GM21786 (cell line): ENCODE measurements at regions not wholly inside any gene's neighbourhood (a gene's known extent, or its start where the extent isn't known, plus 50 kb on each side); places are given as distances from the start of the nearest gene placed in this dataset.
"Not testable (repeated sequence)": the region's sequence is repeated elsewhere in the genome, so short reads cannot be mapped to it uniquely, and the experiment has no call there.

Experiments
- ATAC-seq: cut with Tn5 transposase; IDR thresholded peaks from one replicate; pipeline ENCODE4 v1.9.1; 2021; ENCODE audit not compliant: unreplicated experiment

DNA sequence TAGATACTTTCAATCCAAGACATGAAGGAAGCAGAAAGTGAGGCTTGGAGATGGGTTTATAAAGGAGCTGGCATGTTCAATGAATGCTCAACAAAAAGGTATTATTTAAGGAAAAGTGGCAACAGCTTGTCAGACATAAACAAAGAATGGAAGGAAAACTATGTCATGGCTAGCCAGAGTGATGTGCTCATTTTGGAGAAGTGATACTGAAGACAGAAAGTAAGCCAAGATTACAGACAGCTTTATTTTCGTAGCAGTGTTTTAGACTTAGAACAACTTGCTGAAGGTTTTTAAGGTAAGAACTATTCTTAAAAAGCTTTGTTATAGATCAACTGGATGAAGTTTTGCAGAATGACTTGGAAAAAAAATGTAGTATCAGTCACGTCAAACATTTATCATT lies 160.5 kb upstream of the FERD3L start:
- peak; percentile 68 for ATAC-seq

DNA sequence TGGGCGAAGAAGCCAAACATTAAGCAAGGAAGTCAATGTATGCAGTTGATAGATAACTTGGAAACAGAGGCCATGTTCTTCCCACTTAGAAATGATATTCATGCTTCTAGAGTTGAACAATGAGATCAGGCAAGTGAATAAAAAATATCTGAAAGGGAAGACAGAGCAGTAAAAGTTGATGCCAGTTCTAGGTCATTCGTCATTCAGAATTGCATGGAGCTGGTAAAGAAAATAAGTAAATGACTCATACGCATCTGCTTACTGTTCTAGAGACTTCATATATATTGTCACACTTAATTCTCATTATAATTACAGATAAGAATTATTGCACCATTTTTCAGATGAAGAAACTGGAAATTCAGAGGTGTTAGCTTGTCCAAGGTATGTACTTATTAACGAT lies 158.9 kb upstream of the FERD3L start:
- no peak for ATAC-seq

DNA sequence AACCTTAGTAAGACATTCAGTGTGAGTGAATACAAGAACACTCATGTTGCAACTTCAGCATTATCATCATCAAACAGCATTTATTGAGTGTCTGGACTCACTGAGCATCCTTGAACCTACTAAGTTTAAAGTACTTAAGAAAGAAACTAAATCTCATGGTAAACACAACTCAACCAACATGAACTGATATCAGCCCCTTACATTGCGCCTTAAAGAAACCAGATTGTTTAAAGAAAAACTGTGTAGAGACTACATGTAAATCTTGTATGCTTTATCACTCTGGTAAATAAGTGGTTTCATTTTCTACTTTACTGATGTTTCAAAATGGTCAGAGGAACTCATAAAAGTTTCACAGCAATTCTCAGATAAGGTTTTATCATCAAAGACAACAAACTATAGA lies 157.5 kb upstream of the FERD3L start:
- no peak for ATAC-seq

DNA sequence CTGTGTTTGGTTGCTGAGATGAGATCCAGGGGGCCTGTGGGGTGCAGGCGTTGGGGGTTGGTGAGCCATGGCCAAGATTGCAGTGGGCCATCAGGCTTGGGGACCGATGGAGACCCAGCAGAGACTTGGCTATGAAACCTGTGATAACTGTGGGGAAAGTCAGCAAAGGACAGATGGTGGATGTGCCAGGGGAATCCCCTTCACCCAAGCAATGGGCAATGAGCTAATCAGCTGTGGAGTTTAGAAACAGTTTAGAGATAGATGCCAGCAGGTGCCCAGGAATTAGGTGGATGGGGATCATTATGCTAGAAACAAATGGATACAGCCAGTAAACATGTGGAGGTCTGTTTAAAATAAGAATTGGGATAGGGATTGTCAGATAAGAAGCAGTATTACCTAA lies 151.4 kb upstream of the FERD3L start:
- ATAC-seq = no peak

DNA sequence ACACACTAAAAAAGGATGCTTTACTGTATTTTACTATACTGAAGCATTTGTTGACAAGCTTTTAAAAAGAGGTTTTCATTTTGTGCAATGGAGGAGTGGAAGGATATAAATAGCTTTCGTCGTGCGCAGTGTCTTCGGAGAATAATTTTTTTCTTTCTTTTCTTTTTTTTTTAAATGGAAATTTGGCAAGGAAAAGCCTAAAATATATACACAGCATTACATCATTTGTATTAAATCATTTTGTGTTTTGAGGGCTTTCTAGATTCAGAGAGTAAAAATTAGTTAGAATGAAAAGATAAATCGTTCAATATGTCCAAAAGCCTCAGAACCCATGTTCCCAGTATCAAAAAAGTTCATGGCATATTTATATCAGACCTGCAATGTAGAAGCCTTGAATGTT lies 150.2 kb upstream of the FERD3L start:
- ATAC-seq = no peak

DNA sequence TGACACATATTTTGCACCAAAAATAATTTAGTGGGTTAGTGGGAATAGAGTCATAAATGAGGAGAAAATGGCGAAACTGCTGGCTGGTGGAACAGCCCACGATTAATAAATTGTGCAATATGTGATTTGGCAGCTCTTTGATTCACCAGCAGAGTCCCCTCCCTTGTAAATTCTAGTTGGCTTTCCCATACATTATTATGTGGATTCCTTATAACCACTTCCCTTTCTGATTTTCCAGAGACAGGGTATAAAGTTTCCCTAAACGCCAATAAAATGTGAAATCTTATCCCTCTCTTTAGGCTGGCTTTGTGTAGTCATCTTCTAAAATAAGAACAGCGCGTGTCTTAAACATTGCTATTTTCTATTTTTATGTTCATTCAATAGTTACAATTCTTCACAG lies 149.4 kb upstream of the FERD3L start:
- no peak for ATAC-seq

DNA sequence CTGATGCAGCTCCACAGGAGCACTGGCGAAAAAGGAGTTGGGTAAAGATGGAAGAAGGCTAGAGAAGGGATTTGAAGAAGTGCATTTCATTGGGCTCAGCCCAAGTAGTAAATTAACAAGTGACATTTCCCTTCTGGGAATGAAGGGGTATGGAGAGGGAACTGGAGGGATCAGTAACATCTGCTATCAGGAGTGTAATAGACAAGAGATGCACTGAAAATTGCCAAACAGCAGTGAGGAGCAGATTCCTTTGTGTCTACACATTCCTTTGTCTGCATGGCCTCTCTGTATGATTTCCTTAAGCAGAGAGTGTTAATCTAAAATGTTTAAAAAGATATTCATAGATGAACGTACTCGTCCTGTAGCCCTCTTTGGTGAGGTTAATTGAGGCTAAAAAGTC lies 148.2 kb upstream of the FERD3L start:
- ATAC-seq = no peak

DNA sequence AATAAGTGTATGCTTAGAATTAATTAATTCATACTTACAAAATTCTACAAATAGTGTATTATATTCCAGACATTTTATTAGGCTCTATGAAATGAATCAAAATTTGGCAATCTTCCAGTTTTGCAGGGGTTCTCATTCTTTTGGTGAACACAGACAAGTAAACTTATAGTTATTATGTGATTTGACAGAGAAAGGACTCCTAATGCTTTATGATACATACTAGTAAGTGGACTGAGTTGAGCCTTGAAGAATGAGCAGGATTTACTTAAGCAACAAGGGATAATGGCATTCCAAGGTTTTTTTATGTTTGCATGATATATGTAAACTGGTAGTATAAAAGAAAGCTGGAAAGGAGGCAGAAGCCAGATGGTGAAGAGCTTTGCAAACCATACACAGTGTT lies 145.7 kb upstream of the FERD3L start:
- no peak for ATAC-seq

DNA sequence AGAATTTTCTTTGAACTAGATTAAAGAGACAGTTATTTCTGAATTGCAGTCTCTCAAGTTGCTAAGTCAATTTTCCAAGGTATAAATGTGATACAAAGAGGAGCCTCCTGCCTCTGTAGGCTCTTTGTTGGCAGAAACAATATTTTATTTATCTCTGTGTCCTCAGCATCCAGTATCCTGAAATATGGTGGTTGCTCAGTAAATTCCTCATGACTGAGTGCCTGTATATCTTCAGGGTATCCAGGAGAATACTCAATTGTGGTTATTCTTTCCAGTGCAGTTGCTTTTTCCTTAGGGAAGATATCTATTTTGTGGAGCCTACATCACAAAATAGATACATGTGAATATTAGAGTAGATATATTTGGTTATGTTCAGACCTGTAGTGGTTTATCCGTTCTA lies 144.8 kb upstream of the FERD3L start:
- ATAC-seq = no peak

DNA sequence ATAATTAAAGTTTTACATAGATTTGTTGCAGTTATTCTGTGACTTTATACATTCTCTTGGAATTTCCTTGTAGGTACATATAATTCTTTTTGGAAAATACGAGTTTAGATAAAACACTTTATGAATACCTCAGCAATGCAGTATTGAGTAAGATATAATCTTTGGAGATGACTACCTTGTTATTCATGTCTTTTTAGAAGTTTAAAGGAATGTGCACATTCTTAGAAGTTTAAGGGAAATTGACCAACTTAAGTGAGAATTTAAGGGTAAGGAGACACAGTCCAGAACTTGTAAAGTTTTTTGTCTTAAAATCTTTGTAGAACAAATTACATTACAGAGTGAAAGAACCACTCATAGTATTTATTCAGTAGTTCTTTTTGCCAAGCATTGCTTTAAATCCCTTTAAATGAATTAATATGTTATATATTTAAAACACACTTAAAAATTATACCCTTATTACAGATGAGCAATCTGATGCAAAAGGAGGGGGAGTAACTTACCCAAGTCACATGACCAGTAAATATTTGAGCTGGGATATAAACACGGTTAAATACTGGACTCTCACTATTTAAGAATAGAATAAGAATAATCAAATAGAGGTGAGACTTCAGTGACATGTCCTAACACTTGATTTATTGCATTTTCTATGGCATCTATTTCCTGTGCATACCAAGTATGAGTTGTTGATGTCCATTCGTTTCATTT lies 139.5 kb upstream of the FERD3L start:
- ATAC-seq = no peak

DNA sequence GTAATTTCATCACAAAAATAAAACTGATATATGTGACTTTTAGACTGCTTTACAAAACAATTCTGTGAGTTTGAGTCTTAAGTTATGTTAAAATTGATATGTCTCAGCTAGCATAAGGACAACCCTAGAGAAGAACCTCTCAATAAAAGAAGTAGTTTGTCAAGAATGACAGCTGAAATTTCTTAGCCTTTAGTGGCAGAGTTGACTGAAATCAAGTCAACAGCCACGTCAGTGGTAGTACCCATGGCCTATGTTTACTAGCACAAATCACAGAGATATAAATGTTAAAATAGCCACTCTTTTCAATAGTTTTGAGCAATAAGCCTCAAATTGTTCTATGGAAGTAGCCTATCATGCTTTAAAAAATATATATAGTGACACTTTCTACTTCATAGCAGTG lies 138.9 kb upstream of the FERD3L start:
- ATAC-seq = no peak

DNA sequence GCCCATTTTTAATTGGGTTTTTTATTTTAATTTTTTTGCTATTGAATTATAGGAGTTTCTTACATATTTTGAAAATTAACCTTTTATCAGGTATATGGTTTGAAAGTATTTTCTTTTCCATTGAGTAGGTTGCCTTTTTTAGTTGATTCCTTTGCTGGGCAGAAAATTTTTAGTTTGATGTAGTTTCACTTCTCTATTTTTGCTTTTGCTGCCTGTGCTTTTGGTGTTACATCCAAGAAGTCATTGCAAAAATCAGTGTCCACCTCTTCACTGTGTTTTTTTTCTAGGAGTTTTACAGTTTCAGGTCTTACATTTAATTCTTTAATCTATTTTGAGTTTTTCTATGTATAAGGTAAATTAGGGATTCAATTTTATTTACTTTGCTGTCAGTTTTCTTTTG lies 129.8 kb upstream of the FERD3L start:
- ATAC-seq = no peak

DNA sequence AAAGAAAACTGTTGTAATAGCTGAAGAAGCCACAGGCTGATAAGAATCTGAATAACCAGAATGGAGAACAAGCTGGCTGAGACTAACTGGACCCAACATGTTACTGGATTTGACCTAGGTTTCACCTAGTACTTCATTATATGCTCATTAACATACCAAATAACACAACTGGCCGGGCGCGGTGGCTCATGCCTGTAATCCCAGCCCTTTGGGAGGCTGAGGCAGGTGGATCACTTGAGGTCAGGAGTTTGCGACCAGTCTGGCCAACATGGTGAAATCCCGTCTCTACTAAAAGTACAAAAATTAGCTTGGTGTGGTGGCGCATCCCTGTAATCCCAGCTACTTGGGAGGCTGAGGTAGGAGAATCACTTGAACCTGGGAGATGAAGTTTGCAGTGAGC lies 127.1 kb upstream of the FERD3L start:
- not testable (repeated sequence) for ATAC-seq

DNA sequence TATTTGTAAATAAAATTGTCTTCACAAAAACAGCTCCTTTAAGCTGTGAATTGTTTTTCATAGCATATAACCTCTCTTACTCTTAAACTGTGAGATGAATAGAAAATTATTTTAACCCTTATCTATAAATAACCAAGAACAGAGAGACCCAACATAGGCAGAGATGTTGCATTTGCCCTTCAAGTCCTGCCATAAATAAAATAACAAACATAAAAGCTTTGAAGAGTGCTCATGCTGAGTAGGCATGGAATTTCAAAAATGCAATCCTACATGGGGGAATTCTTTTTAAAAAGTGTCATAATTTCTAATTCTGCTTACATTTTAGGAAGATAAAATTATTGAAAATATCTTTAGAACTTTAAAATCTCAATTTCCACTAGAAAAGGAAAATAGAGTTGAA lies 124.1 kb upstream of the FERD3L start:
- ATAC-seq = no peak

DNA sequence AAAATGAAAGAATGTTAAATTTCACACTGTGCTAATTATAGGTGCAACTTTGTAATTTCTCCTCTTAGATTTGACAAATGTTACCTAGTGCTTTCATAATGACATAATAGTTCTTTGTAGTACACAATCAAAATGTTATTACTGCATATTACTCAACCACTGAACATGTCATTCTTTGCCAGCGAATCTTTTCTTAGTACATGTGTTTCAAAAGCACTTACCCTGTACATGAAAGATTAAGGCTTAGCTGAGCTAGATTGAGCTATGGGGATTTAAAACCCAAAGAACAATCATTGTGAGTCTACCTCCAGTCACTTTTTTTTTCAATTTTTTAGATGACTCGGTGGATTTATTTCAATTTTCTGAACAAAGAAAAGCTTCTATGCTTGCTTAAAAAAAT lies 123.5 kb upstream of the FERD3L start:
- no peak for ATAC-seq

DNA sequence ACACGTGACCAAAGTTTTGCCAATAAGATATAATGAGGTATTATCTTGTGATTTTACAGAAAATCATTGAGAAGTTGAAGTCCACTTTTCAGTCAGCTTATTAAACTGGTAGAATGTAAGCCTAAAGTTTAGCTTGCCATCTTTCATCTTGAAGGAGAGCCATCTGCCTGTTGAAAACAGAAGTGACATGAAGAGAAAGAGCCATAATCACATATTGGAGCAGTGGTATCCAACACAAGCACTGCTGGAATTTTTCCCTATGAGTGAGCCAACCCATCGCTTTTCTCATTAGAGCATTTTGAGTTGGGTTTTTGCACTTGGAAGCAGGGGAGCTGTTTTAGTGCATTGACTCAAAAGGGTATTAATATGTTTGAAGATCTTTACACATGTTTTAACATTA lies 117.6 kb upstream of the FERD3L start:
- no peak for ATAC-seq

DNA sequence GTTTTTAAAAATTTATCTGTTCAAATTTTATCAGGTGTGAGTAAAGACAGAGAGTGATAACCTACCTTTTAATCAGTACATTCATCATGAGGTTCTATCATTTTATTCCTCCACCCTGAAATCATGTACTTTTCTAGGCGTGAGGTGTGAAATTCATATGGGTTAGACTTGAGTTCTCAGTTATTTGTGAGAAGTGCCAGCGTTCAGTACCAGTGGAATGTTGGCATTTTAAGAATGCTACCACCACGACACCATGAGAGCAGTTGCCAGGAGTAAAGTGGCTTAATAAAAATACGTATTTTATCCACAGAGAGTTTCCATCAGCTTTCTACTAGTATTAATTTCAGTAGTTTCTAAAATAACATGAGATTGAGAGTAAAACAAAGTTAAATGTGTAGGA lies 104.1 kb upstream of the FERD3L start:
- no peak for ATAC-seq

DNA sequence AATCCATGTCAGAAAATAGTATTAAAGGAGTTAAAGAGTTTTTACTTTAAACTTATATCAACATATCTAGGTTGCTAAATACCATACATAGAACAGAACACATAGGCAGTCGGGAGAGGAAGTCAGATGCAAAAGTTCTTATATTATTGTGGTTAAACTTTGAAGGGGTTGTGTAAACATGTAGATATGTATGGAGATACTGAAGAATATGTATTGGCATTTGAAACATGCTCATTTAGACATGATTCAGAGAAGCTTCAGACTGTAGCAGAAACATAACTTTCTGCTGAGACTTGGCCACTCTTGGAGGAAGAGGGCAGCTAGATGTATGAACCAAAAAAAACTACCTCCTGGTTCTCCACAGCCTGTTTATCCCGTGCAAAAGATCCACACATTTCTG lies 103.5 kb upstream of the FERD3L start:
- no peak for ATAC-seq

DNA sequence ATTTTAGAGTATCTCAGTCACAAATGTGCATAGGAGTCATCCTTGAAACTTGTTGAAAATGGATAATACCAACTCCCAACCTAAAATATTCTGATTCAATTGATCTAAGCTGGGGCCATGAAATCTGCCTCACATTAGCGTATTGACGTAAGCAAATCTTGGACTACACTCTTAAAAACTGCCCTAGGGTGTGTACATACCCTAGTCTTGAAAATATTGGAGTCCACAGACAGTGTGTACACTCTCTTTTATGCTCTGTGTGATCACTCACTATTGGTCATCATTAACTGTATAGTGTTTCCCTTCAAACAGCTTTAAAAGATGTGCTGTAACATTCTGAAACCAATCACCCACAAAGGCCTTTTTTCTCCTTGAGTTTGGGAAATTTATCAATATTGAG lies 102.9 kb upstream of the FERD3L start:
- no peak for ATAC-seq

DNA sequence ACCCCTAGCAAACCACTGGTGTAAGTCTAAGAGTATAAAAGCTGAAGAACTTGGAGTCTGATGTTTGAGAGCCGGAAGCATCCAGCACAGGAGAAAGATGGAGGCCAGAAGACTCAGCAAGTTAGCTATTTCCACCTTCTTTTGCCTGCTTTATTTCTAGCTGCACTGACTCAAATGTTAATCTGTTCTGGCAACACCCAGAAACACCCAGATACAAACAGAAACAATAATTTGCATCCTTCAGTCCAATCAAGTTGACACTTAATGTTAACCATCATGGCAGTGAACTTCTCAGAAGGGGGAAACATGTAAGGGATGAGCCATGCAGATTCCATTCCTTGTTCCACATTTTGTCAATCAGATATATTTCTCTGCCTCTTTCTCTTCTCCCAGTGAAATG lies 101.8 kb upstream of the FERD3L start:
- no peak for ATAC-seq

DNA sequence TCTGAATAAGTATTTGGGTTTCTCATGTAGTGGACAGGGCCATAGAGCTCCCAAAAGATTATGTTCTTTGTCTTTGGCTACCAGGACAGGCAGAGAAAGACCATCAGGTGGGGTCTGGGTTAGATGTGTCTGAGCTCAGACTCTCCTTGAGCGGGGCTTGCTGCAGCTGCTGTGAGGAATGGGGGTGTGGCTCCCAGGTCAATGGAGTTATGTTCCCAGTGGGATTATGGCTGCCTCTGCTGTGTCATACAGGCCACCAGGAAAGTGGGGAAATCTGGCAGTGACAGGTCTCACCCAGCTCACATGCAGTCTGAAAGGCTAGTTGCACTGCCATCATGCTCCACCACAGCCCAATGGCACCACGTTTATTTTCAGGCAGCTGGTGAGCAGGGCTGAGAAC lies 97.0 kb upstream of the FERD3L start:
- ATAC-seq = no peak

DNA sequence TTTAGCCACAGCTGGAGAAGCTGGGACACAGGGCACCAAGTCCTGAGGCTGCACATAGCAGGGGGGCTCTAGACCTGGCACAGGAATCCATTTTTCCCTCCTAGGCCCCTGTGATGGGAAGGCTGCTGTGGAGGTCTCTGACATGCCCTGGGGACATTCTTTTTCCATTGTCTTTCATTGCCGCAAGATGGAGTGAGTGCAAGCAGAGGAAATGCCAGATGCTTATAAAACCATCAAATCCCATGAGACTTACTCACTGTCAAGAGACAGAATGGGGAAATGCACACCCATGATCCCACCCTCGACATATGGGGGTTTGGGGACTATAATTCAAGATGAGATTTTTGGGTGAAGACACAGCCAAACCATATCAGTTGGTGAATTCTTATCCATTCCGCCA lies 94.7 kb upstream of the FERD3L start:
- ATAC-seq = no peak

DNA sequence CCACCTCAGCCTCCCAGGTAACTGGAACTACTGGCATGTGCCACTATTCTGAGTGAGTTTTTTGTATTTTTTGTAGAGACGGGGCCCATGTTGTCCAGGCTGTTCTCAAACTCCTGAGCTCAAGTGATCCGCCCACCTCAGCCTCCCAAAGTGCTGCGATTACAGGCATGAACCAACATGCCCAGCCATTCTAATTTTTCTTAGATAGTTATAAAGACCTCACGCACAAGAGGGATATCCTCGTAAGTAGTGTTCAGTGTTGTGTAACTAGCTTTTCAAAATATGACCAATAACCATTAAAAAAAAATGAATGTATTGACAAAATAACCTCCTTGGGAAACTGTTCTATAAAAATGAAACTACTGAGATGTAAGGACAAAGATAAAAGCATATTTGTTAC lies 90.5 kb upstream of the FERD3L start:
- ATAC-seq = no peak

DNA sequence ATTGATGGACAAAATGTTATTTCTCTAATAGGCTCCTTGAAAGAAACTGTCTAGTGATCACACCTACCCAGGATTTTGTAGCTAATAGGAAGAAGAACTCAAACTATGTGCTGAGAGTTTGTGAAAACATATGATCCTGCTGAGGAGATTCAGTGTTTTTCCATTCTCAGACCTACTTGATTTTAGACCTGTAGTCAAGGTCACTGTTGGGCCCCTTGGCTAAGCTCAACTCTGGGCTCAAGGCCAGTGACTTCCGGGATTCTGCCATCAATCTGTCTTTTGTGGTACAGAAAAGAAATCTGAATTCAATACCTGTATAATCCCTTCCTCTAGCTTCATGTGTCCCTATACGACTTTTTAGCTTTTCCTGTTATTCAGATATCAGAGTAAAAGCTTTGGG lies 79.7 kb upstream of the FERD3L start:
- no peak for ATAC-seq
